ENCODE measurements at regions not wholly inside any gene's neighbourhood (a gene's known extent, or its start where the extent isn't known, plus 50 kb on each side); places are given as distances from the start of the nearest gene placed in this dataset.
"Not testable (repeated sequence)": the region's sequence is repeated elsewhere in the genome, so short reads cannot be mapped to it uniquely, and the experiment has no call there.

DNA sequence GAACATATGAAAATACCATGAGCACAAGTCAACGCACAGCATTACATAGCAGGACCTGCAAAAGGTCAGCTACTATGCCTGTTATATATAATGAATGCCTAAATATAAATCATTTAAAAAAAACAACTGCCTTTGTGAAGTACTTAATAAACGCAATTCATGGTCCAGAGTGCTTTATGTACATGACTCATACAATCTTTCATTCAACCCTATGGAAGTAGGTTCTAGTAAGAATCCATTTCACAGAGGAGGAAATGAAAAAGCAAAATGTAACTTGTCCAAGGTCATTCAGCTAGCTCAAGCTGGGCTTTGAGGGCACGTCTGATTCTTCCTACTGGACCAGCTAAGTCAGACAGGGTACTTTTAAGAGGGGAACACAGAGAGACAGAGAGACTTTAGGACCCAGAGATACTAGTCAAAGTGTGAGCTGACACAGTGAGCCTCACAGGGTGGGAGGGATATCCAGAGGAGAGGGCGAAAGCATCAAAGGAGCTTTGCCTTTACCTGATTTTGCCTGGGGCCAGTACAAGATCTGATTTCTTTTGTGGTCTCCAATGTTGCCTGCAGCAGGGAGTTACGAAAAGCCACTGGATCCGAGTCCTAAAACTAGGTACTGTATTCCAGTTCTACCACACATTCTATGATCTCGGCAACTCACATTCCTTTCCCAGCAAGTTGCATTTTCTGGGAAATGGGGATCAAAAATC, 83.4 kb upstream of the ZFHX3 start:
- no peak for FAIRE-seq

- FAIRE-seq: no peak
These were observed 81.5 kb upstream of the ZFHX3 start for GRCh38 chr16:73129455-73129854.

DNA sequence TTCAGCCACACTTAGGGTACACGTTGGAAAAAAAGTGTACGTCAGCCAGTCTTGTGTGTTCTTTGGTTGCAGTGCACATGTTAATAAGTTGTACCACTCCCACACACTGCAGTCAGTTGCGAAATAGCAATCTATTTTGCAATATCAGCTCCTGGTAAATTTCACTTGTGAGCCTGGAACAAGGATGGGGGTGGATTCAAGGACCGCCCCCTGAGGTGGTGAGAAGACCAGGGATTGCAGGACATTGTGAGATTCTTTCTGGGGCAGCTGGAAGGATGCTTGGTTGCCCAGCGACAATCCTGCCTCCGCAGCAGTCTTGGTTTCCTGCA, 78.6 kb upstream of the ZFHX3 start:
- no peak for FAIRE-seq

DNA sequence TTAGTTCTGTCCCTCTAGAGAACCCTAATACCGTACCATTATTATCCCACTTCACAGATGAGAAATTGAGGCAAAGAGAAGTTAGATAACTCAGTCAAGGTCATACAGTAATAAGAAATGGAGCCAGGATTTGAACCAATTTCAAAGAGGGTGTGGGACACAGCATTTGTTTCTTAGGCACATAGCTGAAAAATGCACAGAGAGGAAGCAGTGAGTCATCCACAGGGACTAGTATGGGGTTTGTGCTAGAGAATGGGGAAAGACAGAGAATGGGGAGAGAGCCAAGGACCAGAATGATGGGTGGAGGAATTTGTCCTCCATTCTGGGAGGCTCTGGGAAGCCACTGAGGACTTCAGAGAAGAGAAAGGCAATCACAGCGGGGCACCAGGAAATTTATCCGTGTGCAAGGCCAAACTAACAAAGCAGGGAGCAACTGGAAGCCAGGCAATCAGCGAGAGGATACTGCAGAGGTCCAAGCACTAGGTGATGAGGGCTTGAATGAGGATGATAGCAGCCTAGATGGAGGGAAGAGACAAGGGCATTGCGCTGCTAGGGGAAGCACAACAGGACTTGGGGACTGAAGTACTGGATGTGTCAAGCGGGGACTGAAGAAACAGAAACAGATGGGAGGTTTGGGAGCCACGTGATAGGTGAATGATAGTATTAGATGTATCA, 78.1 kb upstream of the ZFHX3 start:
- FAIRE-seq: no peak

DNA sequence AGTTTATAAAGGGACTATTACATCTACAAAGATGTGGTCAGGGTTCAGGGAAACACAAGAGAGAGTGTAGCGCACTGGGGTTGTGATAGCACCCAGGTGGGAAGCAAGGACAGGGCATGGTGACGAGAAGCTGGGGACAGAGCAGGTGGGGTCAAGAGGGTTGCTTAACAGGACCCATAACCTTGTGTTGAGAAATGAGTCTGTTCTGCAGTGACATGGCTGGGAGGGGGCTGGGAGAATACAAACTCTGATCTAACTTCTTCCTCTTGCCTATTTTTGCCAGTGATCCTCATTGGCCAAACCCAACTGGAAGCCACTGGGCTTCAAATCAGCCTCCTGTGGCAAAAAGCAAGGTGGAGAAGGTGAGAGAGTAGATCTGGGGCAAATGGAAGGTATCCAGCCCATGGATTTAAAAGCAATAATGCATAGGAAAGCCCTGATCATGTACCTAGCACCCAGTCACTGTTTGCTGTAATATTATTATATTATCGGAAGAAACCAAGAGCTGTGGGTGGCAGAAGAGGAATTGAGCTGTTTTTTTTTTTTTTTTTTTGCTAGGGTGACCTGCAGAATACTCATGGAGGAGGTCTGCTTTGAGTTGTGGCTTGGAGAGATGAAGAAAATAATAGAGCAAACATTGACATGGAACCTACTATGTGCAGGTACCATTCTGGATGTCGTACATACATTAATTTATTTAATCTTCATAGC, 76.9 kb upstream of the ZFHX3 start:
- FAIRE-seq: no peak

GRCh38 chr16:73124097-73124652, 76.2 kb upstream of the ZFHX3 start:
- FAIRE-seq: no peak

- FAIRE-seq: no peak
These were observed 74.9 kb upstream of the ZFHX3 start for GRCh38 chr16:73122604-73123391.

DNA sequence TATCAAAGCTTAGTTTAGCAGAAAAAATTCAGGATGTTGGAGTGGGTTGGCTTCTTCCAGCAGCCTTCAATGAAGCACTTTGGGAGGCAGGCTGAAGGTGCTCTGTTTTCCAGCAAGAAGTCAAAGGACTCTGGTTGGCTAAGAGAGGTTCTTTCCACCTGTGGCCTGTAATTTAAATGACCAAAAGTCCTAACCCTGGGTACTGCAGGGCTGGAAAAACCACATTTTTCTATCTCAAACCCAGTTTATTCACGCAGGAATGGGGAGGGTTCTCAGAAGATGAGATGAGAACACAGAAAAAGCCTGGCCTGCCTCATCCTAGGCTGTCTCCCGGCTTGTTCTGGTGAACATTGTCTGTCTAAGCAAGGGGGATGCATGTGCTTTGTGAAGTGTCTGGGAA, 68.6 kb upstream of the ZFHX3 start:
- FAIRE-seq: no peak

- no peak for FAIRE-seq
These were observed 65.4 kb upstream of the ZFHX3 start for GRCh38 chr16:73113336-73113735.

GRCh38 chr16:73108195-73108963, 60.5 kb upstream of the ZFHX3 start:
- FAIRE-seq: no peak

DNA sequence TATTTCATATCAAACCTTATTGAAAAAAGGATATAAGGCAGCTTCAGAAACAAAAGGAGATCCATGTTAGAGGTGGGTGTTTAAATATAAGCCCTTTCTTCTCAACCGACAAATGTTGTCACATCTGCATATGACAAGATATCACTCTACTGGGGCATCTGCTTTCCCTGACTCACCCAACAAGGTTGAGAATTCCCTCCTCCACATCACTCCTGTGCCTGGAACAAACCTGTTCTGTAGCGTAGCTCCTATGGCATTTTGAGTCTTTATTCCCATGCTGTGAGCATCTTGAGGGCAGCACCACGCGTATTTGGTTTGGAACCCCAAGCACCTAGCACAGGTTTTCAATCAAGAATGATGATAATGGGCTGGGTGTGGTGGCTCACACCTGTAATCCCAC, 59.4 kb upstream of the ZFHX3 start:
- FAIRE-seq: no peak

DNA sequence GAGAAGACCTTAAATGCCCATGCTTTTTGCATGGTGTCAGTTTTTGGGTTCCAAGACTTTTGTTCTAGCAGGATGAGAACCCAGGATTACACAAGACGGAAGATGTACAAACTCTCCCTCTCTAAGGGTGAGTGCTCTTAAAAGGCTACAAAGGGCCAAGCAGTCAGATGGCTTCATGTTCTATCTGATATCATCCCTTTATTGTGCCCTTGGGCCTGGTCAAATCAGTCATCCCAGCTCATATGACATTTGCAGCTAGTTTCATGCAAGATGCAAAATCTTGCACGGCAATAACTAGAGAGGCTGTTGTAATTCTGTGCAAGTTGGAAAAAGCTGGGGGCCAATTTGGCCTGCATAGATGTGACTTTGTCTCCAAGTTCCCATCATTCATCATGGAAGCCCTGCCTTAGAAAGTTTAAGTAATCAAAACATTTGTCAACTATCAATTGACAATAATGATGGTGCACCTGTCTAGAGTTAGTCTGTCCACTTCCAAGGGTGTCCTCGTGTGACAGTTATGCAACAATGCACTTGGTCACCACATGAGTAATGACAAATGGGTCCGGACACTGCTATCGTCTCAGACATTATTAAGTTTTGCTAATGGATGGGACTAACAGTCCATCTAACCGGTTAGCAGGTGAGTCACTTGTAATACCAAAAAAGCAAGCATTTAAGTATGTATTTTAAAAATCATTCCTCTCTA, 58.6 kb upstream of the ZFHX3 start:
- no peak for FAIRE-seq

DNA sequence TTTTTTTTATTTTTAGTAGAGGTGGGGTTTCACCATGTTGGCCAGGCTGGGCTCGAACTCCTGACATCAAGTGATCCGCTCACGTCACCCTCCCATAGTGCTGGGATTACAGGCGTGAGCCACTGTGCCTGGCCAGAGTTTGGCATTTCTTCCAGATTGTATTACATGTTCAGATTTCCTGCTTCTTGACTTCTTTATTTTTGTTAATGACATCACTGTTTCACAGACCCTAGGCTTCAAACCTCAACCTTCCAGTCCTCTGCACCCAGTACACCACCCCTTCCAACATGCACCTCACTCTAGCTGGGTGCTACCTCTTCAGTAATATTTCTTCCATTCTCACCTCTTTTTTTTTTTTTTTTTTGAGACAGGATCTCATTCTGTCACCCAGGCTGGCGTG, 53.6 kb upstream of the ZFHX3 start:
- FAIRE-seq: no peak

GRCh38 chr16:73099601-73100000, 51.7 kb upstream of the ZFHX3 start:
- not testable (repeated sequence) for FAIRE-seq
